ENCODE measurements at regions not wholly inside any gene's neighbourhood (a gene's known extent, or its start where the extent isn't known, plus 50 kb on each side); places are given as distances from the start of the nearest gene placed in this dataset.

- Histone ChIP-seq H3K9me3 (ENCODE audit: insufficient read depth, low read depth, low read length) (no peaks in the 10 kb centered on the region), H3K9ac (ENCODE audit: low read depth, low read length, poor library complexity, severe bottlenecking) (no peak overlapping the region), H4K20me1 (ENCODE audit: insufficient read depth, low read length, poor library complexity, severe bottlenecking) (no peaks in the 10 kb centered on the region), H3K79me2 (ENCODE audit: insufficient read depth, low read length) (no peaks in the 10 kb centered on the region), H3K9me2 (replicated peaks; ENCODE audit: low read depth, low read length) (no peaks in the 10 kb centered on the region), H3F3A (ENCODE audit: low read depth) (no peaks in the 10 kb centered on the region), H3K4me3 (ENCODE audit: low read length, poor library complexity, severe bottlenecking) (no peak overlapping the region), H2AFZ (ENCODE audit: low read length) (no peak overlapping the region), H3K36me3 (ENCODE audit: insufficient read depth, low read length) (no peaks in the 10 kb centered on the region), H3K4me2 (ENCODE audit: low read depth, low read length, poor library complexity, severe bottlenecking) (no peak overlapping the region), H3K27me3 (ENCODE audit: insufficient read depth, low read length, poor library complexity, severe bottlenecking) (no peaks in the 10 kb centered on the region), H3K4me1 (ENCODE audit: insufficient read depth, low read length, poor library complexity, severe bottlenecking) (no peaks in the 10 kb centered on the region)
- no peak for TF ChIP-seq CTCF (conservative IDR thresholded peaks at IDR 0.05; ENCODE audit: low read length)
- TF ChIP-seq EZH2phosphoT487 (IDR thresholded peaks at IDR 0.05; ENCODE audit: borderline replicate concordance): no peak
Measured at GRCh38 chr4:120348521-120348920, 281.9 kb upstream of the MAD2L1 start.

- H3K9ac ChIP-seq (ENCODE audit: low read depth, low read length, poor library complexity, severe bottlenecking): no peak overlapping the region
- no peaks in the 10 kb centered on the region for H3K4me1 ChIP-seq (ENCODE audit: insufficient read depth, low read length, poor library complexity, severe bottlenecking)
- H3F3A ChIP-seq (ENCODE audit: low read depth): no peaks in the 10 kb centered on the region
- no peak overlapping the region for H3K4me3 ChIP-seq (ENCODE audit: low read length, poor library complexity, severe bottlenecking)
- H3K4me2 ChIP-seq (ENCODE audit: low read depth, low read length, poor library complexity, severe bottlenecking): no peak overlapping the region
- no peaks in the 10 kb centered on the region for H3K9me3 ChIP-seq (ENCODE audit: insufficient read depth, low read depth, low read length)
- no peaks in the 10 kb centered on the region for H3K36me3 ChIP-seq (ENCODE audit: insufficient read depth, low read length)
- H3K9me2 ChIP-seq (replicated peaks; ENCODE audit: low read depth, low read length): no peaks in the 10 kb centered on the region
- no peak overlapping the region for H2AFZ ChIP-seq (ENCODE audit: low read length)
- no peaks in the 10 kb centered on the region for H4K20me1 ChIP-seq (ENCODE audit: insufficient read depth, low read length, poor library complexity, severe bottlenecking)
- TF ChIP-seq CTCF (conservative IDR thresholded peaks at IDR 0.05; ENCODE audit: low read length) (no peak), EZH2phosphoT487 (IDR thresholded peaks at IDR 0.05; ENCODE audit: borderline replicate concordance) (no peak)
- no peaks in the 10 kb centered on the region for H3K79me2 ChIP-seq (ENCODE audit: insufficient read depth, low read length)
- H3K27me3 ChIP-seq (ENCODE audit: insufficient read depth, low read length, poor library complexity, severe bottlenecking): no peaks in the 10 kb centered on the region
Measured at GRCh38 chr4:120331486-120332370, 265.1 kb upstream of the MAD2L1 start.

GRCh38 chr4:120329386-120329785 lies 262.7 kb upstream of the MAD2L1 start:
- Histone ChIP-seq H3K4me2 (ENCODE audit: low read depth, low read length, poor library complexity, severe bottlenecking) (no peak overlapping the region), H3F3A (ENCODE audit: low read depth) (no peaks in the 10 kb centered on the region), H3K27me3 (ENCODE audit: insufficient read depth, low read length, poor library complexity, severe bottlenecking) (no peaks in the 10 kb centered on the region), H2AFZ (ENCODE audit: low read length) (no peak overlapping the region), H3K36me3 (ENCODE audit: insufficient read depth, low read length) (no peaks in the 10 kb centered on the region), H3K79me2 (ENCODE audit: insufficient read depth, low read length) (no peaks in the 10 kb centered on the region), H3K9ac (ENCODE audit: low read depth, low read length, poor library complexity, severe bottlenecking) (no peak overlapping the region), H3K9me3 (ENCODE audit: insufficient read depth, low read depth, low read length) (no peaks in the 10 kb centered on the region), H3K4me1 (ENCODE audit: insufficient read depth, low read length, poor library complexity, severe bottlenecking) (no peaks in the 10 kb centered on the region), H3K4me3 (ENCODE audit: low read length, poor library complexity, severe bottlenecking) (no peak overlapping the region), H4K20me1 (ENCODE audit: insufficient read depth, low read length, poor library complexity, severe bottlenecking) (no peaks in the 10 kb centered on the region), H3K9me2 (replicated peaks; ENCODE audit: low read depth, low read length) (no peaks in the 10 kb centered on the region)
- TF ChIP-seq EZH2phosphoT487 (IDR thresholded peaks at IDR 0.05; ENCODE audit: borderline replicate concordance): no peak
- no peak for TF ChIP-seq CTCF (conservative IDR thresholded peaks at IDR 0.05; ENCODE audit: low read length)

Measured in Loucy (cell line).